SK-N-MC (cell line): ENCODE measurements at regions not wholly inside any gene's neighbourhood (a gene's known extent, or its start where the extent isn't known, plus 50 kb on each side); places are given as distances from the start of the nearest gene placed in this dataset.

Source experiments
- EZH2 ChIP-seq: fragments of 200-600 bp; sonication (generic); IDR thresholded peaks from one replicate; pipeline ENCODE4 v1.6.1; 2017; ENCODE audit warnings: antibody characterized with exemption
- POLR2AphosphoS5 ChIP-seq: IDR thresholded peaks from 2 replicates; pipeline ENCODE4 v1.6.1; 2012; ENCODE audit warnings: mild to moderate bottlenecking, low read depth, low read length, borderline replicate concordance

GRCh38 chr2:126482582-126483464 is 173.1 kb upstream of the GYPC start:
- TF ChIP-seq POLR2AphosphoS5 (no peak), EZH2 (no peak)
